Gastroesophageal sphincter (tissue), 3 donors: ENCODE measurements at regions not wholly inside any gene's neighbourhood (a gene's known extent, or its start where the extent isn't known, plus 50 kb on each side); places are given as distances from the start of the nearest gene placed in this dataset.

Experiments used
- CTCF ChIP-seq, 4 experiments: fragments of 200-600 bp in 2 of 4; fragments of 450-650 bp in 2 of 4; sonication (generic) in 1 of 4; IDR thresholded peaks; one replicate each; pipeline ENCODE4 v1.5.1; 2017 to 2019; ENCODE audit warnings: antibody characterized with exemption in 4 of 4, mild to moderate bottlenecking in 2 of 4, moderate library complexity in 2 of 4
- EP300 ChIP-seq: sonication (generic); formaldehyde crosslinking; IDR thresholded peaks from one replicate; pipeline ENCODE4 v1.6.1; 2017; ENCODE audit warnings: antibody characterized with exemption, mild to moderate bottlenecking
- POLR2AphosphoS5 ChIP-seq: sonication (generic); formaldehyde crosslinking; IDR thresholded peaks from one replicate; pipeline ENCODE4 v1.6.1; 2017; ENCODE audit warnings: antibody characterized with exemption

- no peak for TF ChIP-seq EP300
- TF ChIP-seq CTCF (IDR thresholded peaks at IDR 0.05), result no peak
- TF ChIP-seq POLR2AphosphoS5, result no peak
These were observed 495.0 kb downstream of the PRELID2 start for GRCh38 chr5:145340099-145340498.
